Tongue (tissue), 1 donor: ENCODE measurements at regions not wholly inside any gene's neighbourhood (a gene's known extent, or its start where the extent isn't known, plus 50 kb on each side); places are given as distances from the start of the nearest gene placed in this dataset.

Experiments used
- DNase-seq: peaks from one replicate; pipeline ENCODE4 v3.0.0-alpha.2; 2015

GRCh38 chrX:45862801-45863200 lies 662.1 kb upstream of the DIPK2B start:
- DNase-seq = no peak

- no peak for DNase-seq
Measured at GRCh38 chrX:45860450-45860849, 659.8 kb upstream of the DIPK2B start.

DNA sequence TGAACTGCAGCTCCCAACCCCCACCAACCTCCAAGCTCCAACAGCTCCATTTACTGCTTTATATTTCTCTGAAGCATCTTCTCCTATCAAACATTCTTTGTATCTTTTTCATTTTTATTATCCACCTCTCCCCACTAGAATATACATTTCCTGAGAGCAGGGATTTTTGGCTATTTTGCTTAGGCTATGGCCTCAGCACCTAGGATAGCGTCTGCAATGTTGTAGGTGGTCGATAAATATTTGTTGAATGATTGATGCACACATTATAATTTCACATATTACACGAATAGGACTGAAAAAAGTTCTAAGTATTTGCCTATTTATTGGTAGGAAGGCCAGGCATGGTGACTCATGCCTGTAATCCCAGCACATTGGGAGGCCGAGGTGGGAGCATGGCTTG lies 658.7 kb upstream of the DIPK2B start:
- no peak for DNase-seq

DNA sequence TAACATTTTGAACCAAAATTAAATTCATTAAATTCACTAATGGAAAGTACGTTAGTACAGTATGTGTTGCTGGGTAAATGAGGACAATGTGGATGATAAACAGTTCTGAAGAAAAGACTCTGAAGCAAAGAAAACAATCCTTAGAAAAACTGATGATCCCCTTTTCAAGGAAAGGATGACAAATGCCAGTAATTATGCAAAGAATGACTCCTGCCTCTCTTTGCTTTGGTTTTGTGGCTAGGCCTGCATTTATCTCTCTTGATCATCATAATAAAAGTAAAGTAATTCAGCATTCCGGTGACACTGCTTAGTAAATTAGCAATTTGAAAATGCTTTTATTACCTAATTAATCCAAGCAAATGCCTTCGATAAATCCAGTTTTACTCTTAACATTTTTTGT lies 652.2 kb upstream of the DIPK2B start:
- no peak for DNase-seq

DNA sequence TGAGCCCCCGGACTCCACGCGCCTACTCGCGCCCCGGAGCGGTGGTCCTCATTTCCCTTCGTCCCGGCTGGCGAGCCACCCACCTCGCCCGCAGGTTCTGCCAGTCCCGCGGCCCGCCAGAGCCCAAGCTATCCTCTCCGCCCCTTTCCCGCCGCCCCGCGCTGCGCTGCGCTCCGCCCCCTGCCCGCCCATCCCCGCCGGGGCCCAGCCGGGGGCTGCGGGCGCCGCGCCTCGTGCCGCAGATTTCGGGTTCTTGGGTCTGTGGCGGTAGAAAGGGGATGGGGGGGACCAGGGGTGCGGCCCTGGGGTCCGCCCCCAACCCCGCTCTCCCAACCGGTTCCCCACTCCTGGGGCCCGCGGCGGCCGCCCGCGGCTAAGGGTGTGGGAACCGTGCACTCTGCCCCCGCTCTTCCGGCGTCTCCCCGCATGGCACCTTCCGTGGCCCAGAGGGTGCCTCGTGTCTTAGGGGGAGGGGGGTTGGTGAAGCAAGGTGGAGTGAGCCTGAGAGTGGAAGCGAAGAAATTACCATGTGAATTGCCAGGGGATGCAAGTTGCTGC lies 650.8 kb upstream of the DIPK2B start:
- peak; percentile 11 for DNase-seq

- DNase-seq = peak; percentile 3
Measured at GRCh38 chrX:45850775-45851433, 650.2 kb upstream of the DIPK2B start.

GRCh38 chrX:45850197-45850774 lies 649.6 kb upstream of the DIPK2B start:
- DNase-seq = peak; percentile 1

DNA sequence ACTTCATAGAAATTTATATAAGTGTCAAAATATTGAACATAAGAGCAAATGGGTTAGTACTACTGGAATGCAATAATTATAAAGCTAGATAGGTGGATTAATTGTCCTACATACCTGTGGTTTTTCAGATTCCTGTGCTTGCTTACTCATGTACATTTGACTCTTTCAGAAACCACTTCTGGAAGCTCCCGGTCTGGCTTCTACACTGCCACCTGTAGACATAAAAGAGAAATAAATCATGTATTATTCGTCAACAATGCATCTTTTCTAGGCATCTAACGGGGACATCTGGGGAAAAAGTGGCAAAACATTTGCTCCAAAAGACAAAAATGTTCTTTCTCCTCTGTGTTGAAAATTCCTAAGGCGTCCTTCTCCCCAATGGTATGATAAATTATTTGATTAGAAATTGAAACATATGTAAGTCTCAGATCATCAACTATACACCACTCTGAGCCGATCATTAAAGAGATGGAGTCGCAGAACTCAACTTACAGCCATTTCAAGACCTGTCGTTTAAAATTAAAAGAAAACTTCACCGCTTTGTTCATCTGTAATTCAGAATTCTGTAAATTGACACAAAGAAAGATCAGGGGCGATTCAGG lies 648.7 kb upstream of the DIPK2B start:
- DNase-seq = peak; percentile 30

GRCh38 chrX:45847961-45848360 lies 647.3 kb upstream of the DIPK2B start:
- DNase-seq = no peak

DNA sequence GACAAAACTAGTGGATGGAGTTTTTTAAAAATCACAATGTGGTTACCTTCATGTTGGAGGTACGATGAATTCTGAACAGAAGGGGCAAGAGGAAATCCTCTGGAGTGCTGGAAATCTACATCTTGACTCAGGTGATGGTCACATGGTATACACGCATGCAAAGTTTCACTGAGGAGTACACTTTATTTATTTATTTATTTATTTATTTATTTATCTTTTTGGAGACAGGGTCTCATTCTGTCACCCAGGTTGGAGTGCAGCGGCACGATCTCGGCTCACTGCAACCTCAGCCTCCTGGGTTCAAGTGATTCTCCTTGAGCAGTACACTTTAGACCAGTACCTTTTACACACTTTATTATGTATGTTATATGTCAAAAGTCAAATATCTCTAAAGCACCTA lies 645.7 kb upstream of the DIPK2B start:
- no peak for DNase-seq

DNA sequence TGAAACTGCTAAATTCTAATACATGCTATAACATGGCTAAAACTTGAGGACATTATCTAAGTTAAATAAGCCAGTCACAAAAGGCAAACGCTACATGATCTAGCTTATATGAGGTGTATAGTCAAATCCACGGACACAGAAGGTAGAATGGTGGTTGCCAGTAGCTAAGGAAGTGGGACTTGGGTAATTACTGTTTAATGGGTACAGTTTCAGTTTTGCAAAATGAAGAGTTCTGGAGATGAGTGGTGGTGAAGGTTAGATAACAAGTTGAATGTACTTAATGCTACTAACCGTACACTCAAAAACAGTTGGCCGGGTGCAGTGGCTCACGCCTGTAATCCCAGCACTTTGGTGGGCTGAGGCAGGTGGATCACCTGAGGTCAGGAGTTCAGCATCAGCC lies 644.5 kb upstream of the DIPK2B start:
- no peak for DNase-seq

GRCh38 chrX:45843518-45843917 lies 642.8 kb upstream of the DIPK2B start:
- DNase-seq = no peak

GRCh38 chrX:45842926-45843315 lies 642.2 kb upstream of the DIPK2B start:
- DNase-seq = no peak

DNA sequence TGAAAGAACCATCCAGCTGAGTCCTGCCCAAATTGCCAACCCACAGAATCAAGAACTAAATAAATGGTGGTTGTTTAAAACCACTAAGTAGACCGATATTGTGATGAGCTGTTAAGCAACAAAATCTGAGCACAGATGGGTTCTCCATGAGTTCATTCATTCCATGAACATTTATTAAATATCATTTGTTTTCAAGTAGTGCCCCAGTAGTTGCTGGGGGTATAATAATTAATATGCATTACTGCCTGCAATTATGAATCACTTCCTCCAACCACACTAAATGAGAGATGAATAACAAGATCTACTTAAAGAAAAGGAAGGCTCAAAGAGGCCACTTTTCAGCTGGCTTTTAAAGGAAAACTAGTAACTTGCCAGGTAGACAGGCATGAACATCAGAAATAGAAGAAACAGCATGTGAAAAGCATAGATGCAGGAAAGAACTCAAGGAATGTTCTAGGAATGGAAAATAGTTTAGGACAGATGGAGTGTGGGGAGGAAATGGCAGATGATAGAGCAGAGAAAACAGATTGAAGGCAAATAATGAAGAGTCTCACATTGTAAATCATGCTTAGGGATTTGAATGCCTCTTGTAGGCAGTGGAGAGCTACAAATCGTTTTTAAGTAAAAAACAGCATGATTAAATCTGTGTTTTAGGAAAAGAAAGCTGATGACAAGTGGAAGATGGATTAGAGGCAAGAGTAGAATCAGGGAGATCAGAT lies 641.7 kb upstream of the DIPK2B start:
- DNase-seq = no peak

DNA sequence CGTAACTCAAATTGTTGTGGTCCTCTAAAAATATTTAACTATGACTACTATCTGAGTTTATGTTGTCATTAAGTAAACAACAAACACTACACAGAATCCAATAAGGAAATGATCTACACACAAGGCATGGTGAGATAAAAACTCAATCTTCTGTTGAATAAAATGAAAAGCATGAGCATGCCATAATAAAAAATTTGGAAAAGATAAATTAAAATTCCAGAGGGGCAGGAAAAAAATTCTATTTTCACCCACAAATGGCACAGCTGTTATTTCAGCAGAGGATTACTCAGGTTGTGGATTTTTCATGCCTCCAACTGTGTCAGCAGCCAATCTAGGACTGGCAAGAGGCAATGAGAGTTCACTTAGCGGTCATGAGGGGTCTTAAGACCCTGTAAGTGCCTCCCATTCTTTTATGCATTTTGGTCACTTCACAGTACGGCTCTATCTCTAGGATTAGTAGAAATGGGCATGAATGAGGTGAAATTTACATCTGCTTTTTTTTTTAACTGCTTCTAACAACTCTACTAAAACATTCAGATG lies 639.8 kb upstream of the DIPK2B start:
- DNase-seq = peak; percentile 12

DNA sequence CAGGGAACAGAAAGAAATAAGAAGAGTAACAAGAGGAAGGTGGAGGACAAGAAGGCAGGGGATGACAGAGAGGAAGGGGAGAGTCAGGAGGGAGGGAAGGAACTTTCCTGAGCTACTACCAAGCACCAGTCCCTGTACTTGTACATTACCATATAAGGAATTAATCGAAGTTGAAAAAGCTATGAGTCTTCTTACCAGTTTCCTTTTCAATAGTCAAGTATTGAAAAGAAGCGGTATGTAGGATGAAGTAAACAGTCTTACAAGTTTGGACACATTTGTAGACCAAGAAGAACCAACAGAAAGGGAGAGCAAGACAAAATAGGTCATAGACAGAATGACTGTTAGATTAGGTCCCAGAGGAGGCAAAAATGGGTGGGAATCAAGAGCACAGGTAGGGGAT lies 629.7 kb upstream of the DIPK2B start:
- DNase-seq = no peak

GRCh38 chrX:45824471-45824870 lies 623.8 kb upstream of the DIPK2B start:
- DNase-seq = no peak

GRCh38 chrX:45823536-45823935 lies 622.9 kb upstream of the DIPK2B start:
- DNase-seq = no peak

GRCh38 chrX:45822124-45822523 lies 621.4 kb upstream of the DIPK2B start:
- no peak for DNase-seq

DNA sequence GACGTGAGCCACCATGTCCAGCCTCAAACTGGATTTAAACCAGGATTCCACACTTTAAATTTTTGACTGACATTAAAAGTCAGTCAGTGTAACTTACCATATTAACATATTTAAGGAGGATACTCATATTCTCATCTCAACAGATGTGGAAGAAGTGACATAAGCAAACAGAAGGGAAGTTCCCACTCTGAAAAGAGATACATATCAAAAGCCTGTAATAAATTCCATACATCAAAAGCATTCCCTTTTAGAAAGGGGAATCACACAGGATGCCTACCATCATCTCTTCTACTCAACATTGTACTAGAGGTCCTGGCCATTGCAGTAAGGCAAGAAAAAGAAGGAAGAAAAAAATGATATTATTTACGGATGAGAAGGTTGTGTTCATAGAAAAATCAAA lies 618.2 kb upstream of the DIPK2B start:
- DNase-seq = no peak

DNA sequence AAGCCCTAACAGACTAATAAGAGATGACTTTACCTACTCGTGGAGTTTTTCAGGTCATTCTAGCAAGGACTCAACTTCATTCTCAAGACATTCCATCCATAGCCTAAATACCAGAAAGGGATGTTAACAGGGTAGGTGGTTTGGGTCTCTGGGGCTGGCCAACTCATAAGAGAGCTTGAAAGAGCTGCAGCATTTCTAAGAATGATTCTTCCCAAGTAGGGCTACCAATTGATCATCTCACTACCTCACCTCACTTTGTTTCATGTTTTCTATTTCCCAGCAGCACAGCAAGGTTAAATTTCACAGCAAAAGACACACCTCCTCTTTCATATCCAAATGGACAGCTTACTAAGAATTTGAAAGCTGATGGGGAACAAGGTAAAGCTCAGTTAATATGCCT lies 614.8 kb upstream of the DIPK2B start:
- no peak for DNase-seq

- DNase-seq = no peak
Measured at GRCh38 chrX:45811326-45811725, 610.6 kb upstream of the DIPK2B start.
